ENCODE measurements at regions not wholly inside any gene's neighbourhood (a gene's known extent, or its start where the extent isn't known, plus 50 kb on each side); places are given as distances from the start of the nearest gene placed in this dataset.

- H3K4me1 ChIP-seq (ENCODE audit: low read depth): peaks cover 16% of the 10 kb centered on the region
- TF ChIP-seq CTCF (IDR thresholded peaks at IDR 0.05; ENCODE audit: low read depth, low read length): no peak
- no peaks in the 10 kb centered on the region for H3K9me3 ChIP-seq (ENCODE audit: low read depth)
- H3K4me3 ChIP-seq: no peak overlapping the region
- DNase-seq (ENCODE audit: low read depth in 1 of 2, low spot score in 1 of 2): no peak
- no peaks in the 10 kb centered on the region for H3K27me3 ChIP-seq
- no peaks in the 10 kb centered on the region for H3K36me3 ChIP-seq
- no peak overlapping the region for H3K27ac ChIP-seq
Observed at GRCh38 chr15:46855388-46855787, 861.9 kb upstream of the SEMA6D start.

GRCh38 chr15:46856839-46857502 lies 860.3 kb upstream of the SEMA6D start:
- TF ChIP-seq CTCF (IDR thresholded peaks at IDR 0.05; ENCODE audit: low read depth, low read length): no peak
- no peak for DNase-seq (ENCODE audit: low read depth in 1 of 2, low spot score in 1 of 2)
- Histone ChIP-seq H3K4me3 (no peak overlapping the region), H3K27me3 (no peaks in the 10 kb centered on the region), H3K27ac (no peak overlapping the region), H3K4me1 (ENCODE audit: low read depth) (peaks cover 16% of the 10 kb centered on the region), H3K36me3 (no peaks in the 10 kb centered on the region), H3K9me3 (ENCODE audit: low read depth) (no peaks in the 10 kb centered on the region)

GRCh38 chr15:46858150-46858549 lies 859.2 kb upstream of the SEMA6D start:
- no peak overlapping the region for H3K4me3 ChIP-seq
- peaks cover 16% of the 10 kb centered on the region for H3K4me1 ChIP-seq (ENCODE audit: low read depth)
- peak overlapping the region; percentile 1 for H3K27ac ChIP-seq
- no peak for TF ChIP-seq CTCF (IDR thresholded peaks at IDR 0.05; ENCODE audit: low read depth, low read length)
- no peaks in the 10 kb centered on the region for H3K36me3 ChIP-seq
- H3K9me3 ChIP-seq (ENCODE audit: low read depth): no peaks in the 10 kb centered on the region
- DNase-seq (ENCODE audit: low read depth in 1 of 2, low spot score in 1 of 2): no peak
- no peaks in the 10 kb centered on the region for H3K27me3 ChIP-seq

GRCh38 chr15:46861796-46862195 lies 855.5 kb upstream of the SEMA6D start:
- Histone ChIP-seq H3K27ac (no peak overlapping the region), H3K4me3 (no peak overlapping the region), H3K36me3 (no peaks in the 10 kb centered on the region), H3K27me3 (no peaks in the 10 kb centered on the region), H3K9me3 (ENCODE audit: low read depth) (no peaks in the 10 kb centered on the region), H3K4me1 (ENCODE audit: low read depth) (peaks cover 14% of the 10 kb centered on the region)
- no peak for TF ChIP-seq CTCF (IDR thresholded peaks at IDR 0.05; ENCODE audit: low read depth, low read length)
- DNase-seq (ENCODE audit: low read depth in 1 of 2, low spot score in 1 of 2): no peak

GRCh38 chr15:46865155-46865554 lies 852.1 kb upstream of the SEMA6D start:
- Histone ChIP-seq H3K9me3 (ENCODE audit: low read depth) (no peaks in the 10 kb centered on the region), H3K27ac (no peak overlapping the region), H3K4me1 (ENCODE audit: low read depth) (no peaks in the 10 kb centered on the region), H3K27me3 (no peaks in the 10 kb centered on the region), H3K36me3 (no peaks in the 10 kb centered on the region), H3K4me3 (no peak overlapping the region)
- no peak for DNase-seq (ENCODE audit: low read depth in 1 of 2, low spot score in 1 of 2)
- no peak for TF ChIP-seq CTCF (IDR thresholded peaks at IDR 0.05; ENCODE audit: low read depth, low read length)
